GM12878 (cell line): ENCODE measurements at regions not wholly inside any gene's neighbourhood (a gene's known extent, or its start where the extent isn't known, plus 50 kb on each side); places are given as distances from the start of the nearest gene placed in this dataset.

Experiments
- ATAC-seq: fragments of 200-7000 bp; cut with Tn5 transposase; 3 replicates; pipeline ENCODE4 v1.9.1; 2020; ENCODE audit warnings: mild to moderate bottlenecking, moderate library complexity
- BruUV-seq: library from RNA; stranded (reverse); fragments of 400-500 nt; replicated peaks from 2 replicates; lab custom pipeline; 2021; lab: Mats Ljungman, UMichigan
- CTCF ChIA-PET: fragments of 300-600 bp; sonication (Branson Sonifier 250); formaldehyde crosslinking; extraction: SDS; loops from one replicate; lab custom pipeline; 2021; ENCODE audit warnings: inconsistent platforms; lab: Yijun Ruan, JAX
- POLR2A ChIA-PET: fragments of 350-600 bp; formaldehyde crosslinking; extraction: SDS; loops from one replicate; lab custom pipeline; 2021; ENCODE audit warnings: inconsistent platforms; lab: Charles Lee
- RAD21 ChIA-PET: fragments of 300-600 bp; sonication (Branson Sonifier 250); formaldehyde crosslinking; loops from one replicate; lab custom pipeline; 2023; ENCODE audit warnings: antibody characterized with exemption; ENCODE audit not compliant: unreplicated experiment; lab: Charles Lee
- SMC1A ChIA-PET: fragments of 300-600 bp; sonication (Branson Sonifier 250); formaldehyde crosslinking; loops from one replicate; lab custom pipeline; 2023; ENCODE audit not compliant: unreplicated experiment, uncharacterized antibody; lab: Charles Lee
- DNase-seq: peaks from one replicate; pipeline ENCODE4 v3.0.0-alpha.2; 2011; ENCODE audit warnings: low read depth, low spot score
- FAIRE-seq: peaks from 3 replicates; lab custom pipeline; 2011; peaks lifted over from hg19 to GRCh38; lab: Jason Lieb, UNC
- H2AFZ ChIP-seq: 2 replicates; pipeline ENCODE4 v1.6.0; 2011; ENCODE audit warnings: low read depth, low read length, control low read depth; ENCODE audit not compliant: control insufficient read depth
- H3K27ac ChIP-seq: 2 replicates; pipeline ENCODE4 v1.5.1; 2011; ENCODE audit warnings: control low read depth; ENCODE audit not compliant: control insufficient read depth, insufficient read depth
- H3K27me3 ChIP-seq, 2 experiments: replicated peaks in 1 of 2; 2 replicates each; pipeline versions ENCODE4 v1.6.0 to v1.6.1; 2011; ENCODE audit warnings: low read length in 1 of 2; ENCODE audit not compliant: control insufficient read depth in 2 of 2, insufficient read depth in 2 of 2
- H3K36me3 ChIP-seq, 2 experiments: 2 replicates each; pipeline ENCODE4 v1.5.1; 2011; ENCODE audit warnings: low read length in 1 of 2; ENCODE audit not compliant: control insufficient read depth in 2 of 2, insufficient read depth in 2 of 2
- H3K4me1 ChIP-seq: 2 replicates; pipeline ENCODE4 v1.6.1; 2011; ENCODE audit warnings: mild to moderate bottlenecking, low read length, moderate library complexity, mixed read lengths; ENCODE audit not compliant: control insufficient read depth, insufficient read depth
- H3K4me2 ChIP-seq: 2 replicates; pipeline ENCODE4 v1.6.0; 2011; ENCODE audit warnings: control low read depth; ENCODE audit not compliant: control insufficient read depth, insufficient read depth
- H3K4me3 ChIP-seq: fragments of 200-600 bp; sonication (generic); 2 replicates; pipeline ENCODE4 v1.5.1; 2016
- H3K79me2 ChIP-seq: 2 replicates; pipeline ENCODE4 v1.6.0; 2011; ENCODE audit warnings: low read length; ENCODE audit not compliant: control insufficient read depth, insufficient read depth
- H3K9ac ChIP-seq: 2 replicates; pipeline ENCODE4 v1.8.0; 2011; ENCODE audit warnings: low read length, control low read depth, mixed read lengths; ENCODE audit not compliant: control insufficient read depth, insufficient read depth
- H3K9me3 ChIP-seq: replicated peaks from 3 replicates; pipeline ENCODE4 v1.5.1; 2011; ENCODE audit warnings: mild to moderate bottlenecking, low read length; ENCODE audit not compliant: control insufficient read depth, insufficient read depth
- H4K20me1 ChIP-seq: 2 replicates; pipeline ENCODE4 v1.6.0; 2011; ENCODE audit not compliant: control insufficient read depth, insufficient read depth
- BHLHE40 ChIP-seq, 2 experiments: fragments of 450-650 bp in 1 of 2; IDR thresholded peaks; 2 replicates each; pipeline ENCODE4 v1.6.1; 2011 to 2017; ENCODE audit warnings: low read depth in 2 of 2, borderline replicate concordance in 1 of 2, improper control_type of control experiment in 1 of 2, low read length in 1 of 2, mild to moderate bottlenecking in 1 of 2
- GATAD2B ChIP-seq: fragments of 450-650 bp; conservative IDR thresholded peaks from 2 replicates; pipeline ENCODE4 v1.6.1; 2017; ENCODE audit warnings: low read depth, mild to moderate bottlenecking, moderate library complexity
- SREBF2 ChIP-seq: IDR thresholded peaks from 2 replicates; pipeline ENCODE4 v1.6.1; 2012; ENCODE audit warnings: mild to moderate bottlenecking, low read length
- SUPT20H ChIP-seq: IDR thresholded peaks from 2 replicates; pipeline ENCODE4 v1.6.1; 2011; ENCODE audit warnings: low read depth, mild to moderate bottlenecking, low read length, moderate library complexity, borderline replicate concordance; ENCODE audit not compliant: control insufficient read depth
- YY1 ChIP-seq: IDR thresholded peaks from 2 replicates; pipeline ENCODE4 v1.6.1; 2011; ENCODE audit warnings: low read depth, mild to moderate bottlenecking, low read length
- WGBS: methylation state at CpG from one replicate; pipeline ENCODE4 v1.1.6; 2016; ENCODE audit warnings: low lambda C conversion rate; ENCODE audit not compliant: insufficient replicate concordance, insufficient coverage; ENCODE audit errors: missing lambda C conversion rate; 5-methylcytosine and 5-hydroxymethylcytosine counted together
- in situ Hi-C: fragments of 300-500 bp; cut with MboI; formaldehyde crosslinking; loops from 9 replicates; pipeline ENCODE4 v1.14.3; 2018; ENCODE audit warnings: mixed read lengths
- intact Hi-C: fragments of 100-400 bp; cut with micrococcal nuclease; formaldehyde crosslinking; loops from one replicate; pipeline ENCODE4 v1.14.2; 2022; ENCODE audit not compliant: unreplicated experiment
- TF ChIP-seq, protein P1 (sequence below): IDR thresholded peaks from 2 replicates; pipeline ENCODE4 v1.6.1; 2011; ENCODE audit warnings: mild to moderate bottlenecking, low read depth, low read length, moderate library complexity; ENCODE audit not compliant: insufficient replicate concordance
- TF ChIP-seq, protein P2 (sequence below): fragments of 450-650 bp; IDR thresholded peaks from 2 replicates; pipeline ENCODE4 v1.6.1; 2017; ENCODE audit warnings: borderline replicate concordance

GRCh38 chr1:181259026-181259745, 170.7 kb downstream of the IER5 start (continued):
- TF ChIP-seq, protein P1, sequence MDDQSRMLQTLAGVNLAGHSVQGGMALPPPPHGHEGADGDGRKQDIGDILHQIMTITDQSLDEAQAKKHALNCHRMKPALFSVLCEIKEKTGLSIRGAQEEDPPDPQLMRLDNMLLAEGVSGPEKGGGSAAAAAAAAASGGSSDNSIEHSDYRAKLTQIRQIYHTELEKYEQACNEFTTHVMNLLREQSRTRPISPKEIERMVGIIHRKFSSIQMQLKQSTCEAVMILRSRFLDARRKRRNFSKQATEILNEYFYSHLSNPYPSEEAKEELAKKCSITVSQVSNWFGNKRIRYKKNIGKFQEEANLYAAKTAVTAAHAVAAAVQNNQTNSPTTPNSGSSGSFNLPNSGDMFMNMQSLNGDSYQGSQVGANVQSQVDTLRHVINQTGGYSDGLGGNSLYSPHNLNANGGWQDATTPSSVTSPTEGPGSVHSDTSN = no peak
- TF ChIP-seq SREBF2 (no peak), YY1 (no peak), SUPT20H (no peak), GATAD2B (no peak)
- TF ChIP-seq, all 136 proteins: peak for 0

GRCh38 chr1:181260271-181260670, 171.8 kb downstream of the IER5 start:
- ATAC-seq (peak; percentile 56), FAIRE-seq (no peak), DNase-seq (no peak)
- BruUV-seq = no TSS peak
- Histone ChIP-seq H3K4me3 (no peak overlapping the region), H4K20me1 (no peaks in the 10 kb centered on the region), H3K36me3 (no peaks in the 10 kb centered on the region), H3K27ac (no peak overlapping the region), H3K9ac (no peak overlapping the region), H2AFZ (no peak overlapping the region), H3K9me3 (no peaks in the 10 kb centered on the region; the same call in 2 of the 3 replicates)
- ChIA-PET CTCF (no interaction called here), POLR2A (interaction anchor here (0.6 kb wide), 1 partner anchor 1594 kb away, joined by 3 read pairs; no protein-coding TSS in a partner anchor), SMC1A (no interaction called here), RAD21 (no interaction called here)
- in situ Hi-C loops (no loop called here), intact Hi-C loops (no loop called here)
- 0% methylated on average over 3 of the region's 3 CpGs for WGBS
- TF ChIP-seq, protein P2, sequence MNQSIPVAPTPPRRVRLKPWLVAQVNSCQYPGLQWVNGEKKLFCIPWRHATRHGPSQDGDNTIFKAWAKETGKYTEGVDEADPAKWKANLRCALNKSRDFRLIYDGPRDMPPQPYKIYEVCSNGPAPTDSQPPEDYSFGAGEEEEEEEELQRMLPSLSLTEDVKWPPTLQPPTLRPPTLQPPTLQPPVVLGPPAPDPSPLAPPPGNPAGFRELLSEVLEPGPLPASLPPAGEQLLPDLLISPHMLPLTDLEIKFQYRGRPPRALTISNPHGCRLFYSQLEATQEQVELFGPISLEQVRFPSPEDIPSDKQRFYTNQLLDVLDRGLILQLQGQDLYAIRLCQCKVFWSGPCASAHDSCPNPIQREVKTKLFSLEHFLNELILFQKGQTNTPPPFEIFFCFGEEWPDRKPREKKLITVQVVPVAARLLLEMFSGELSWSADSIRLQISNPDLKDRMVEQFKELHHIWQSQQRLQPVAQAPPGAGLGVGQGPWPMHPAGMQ = no peak
- peak in 1 of 2 experiments; percentile 24; a peak in 1 of 4 replicates for TF ChIP-seq BHLHE40 (IDR thresholded peaks at IDR 0.05; ENCODE audit: borderline replicate concordance in 1 of 2, low read depth in 2 of 2, low read length in 1 of 2)
- TF ChIP-seq, all 136 proteins: peak for 1
- peaks cover 2 to 3% of the 10 kb centered on the region in 2 experiments for H3K27me3 ChIP-seq
- no peak overlapping the region for H3K4me2 ChIP-seq
- H3K79me2 ChIP-seq = no peaks in the 10 kb centered on the region
- H3K4me1 ChIP-seq = no peaks in the 10 kb centered on the region
